ENCODE measurements at regions not wholly inside any gene's neighbourhood (a gene's known extent, or its start where the extent isn't known, plus 50 kb on each side); places are given as distances from the start of the nearest gene placed in this dataset.

DNA sequence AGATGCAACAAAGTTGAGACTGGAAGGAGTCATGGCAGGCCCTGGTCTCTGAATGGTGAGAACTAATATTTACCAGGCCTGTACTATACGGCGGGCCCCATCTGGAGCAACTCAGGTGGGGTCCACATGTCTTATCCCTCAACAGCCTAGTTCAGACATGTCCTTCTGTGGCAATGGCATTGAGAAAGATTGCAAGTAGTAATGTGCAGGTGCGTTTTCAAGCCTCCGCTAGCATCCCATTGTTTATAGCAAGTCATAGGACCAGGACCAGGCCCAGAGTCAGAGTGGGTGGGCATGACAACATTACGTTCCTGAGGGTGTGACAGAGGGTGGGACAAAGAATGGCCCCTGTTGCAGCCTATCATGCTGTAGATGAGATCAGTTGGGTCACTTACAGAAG lies 541.1 kb downstream of the EFNB2 start:
- Mint-ChIP-seq H3K9me3 (ENCODE audit: low read depth) (peaks cover 4% of the 10 kb centered on the region), H3K27ac (ENCODE audit: unreplicated experiment) (no peak overlapping the region), H3K27me3 (ENCODE audit: low read depth) (no peaks in the 10 kb centered on the region), H3K4me1 (ENCODE audit: low read depth) (peaks cover 23% of the 10 kb centered on the region), H3K4me3 (ENCODE audit: unreplicated experiment) (no peak overlapping the region), H3K36me3 (ENCODE audit: low read depth) (no peaks in the 10 kb centered on the region)
- TF ChIP-seq, protein P1, sequence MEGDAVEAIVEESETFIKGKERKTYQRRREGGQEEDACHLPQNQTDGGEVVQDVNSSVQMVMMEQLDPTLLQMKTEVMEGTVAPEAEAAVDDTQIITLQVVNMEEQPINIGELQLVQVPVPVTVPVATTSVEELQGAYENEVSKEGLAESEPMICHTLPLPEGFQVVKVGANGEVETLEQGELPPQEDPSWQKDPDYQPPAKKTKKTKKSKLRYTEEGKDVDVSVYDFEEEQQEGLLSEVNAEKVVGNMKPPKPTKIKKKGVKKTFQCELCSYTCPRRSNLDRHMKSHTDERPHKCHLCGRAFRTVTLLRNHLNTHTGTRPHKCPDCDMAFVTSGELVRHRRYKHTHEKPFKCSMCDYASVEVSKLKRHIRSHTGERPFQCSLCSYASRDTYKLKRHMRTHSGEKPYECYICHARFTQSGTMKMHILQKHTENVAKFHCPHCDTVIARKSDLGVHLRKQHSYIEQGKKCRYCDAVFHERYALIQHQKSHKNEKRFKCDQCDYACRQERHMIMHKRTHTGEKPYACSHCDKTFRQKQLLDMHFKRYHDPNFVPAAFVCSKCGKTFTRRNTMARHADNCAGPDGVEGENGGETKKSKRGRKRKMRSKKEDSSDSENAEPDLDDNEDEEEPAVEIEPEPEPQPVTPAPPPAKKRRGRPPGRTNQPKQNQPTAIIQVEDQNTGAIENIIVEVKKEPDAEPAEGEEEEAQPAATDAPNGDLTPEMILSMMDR (IDR thresholded peaks at IDR 0.05), result no peak
- no peak for DNase-seq (ENCODE audit: low spot score)

DNA sequence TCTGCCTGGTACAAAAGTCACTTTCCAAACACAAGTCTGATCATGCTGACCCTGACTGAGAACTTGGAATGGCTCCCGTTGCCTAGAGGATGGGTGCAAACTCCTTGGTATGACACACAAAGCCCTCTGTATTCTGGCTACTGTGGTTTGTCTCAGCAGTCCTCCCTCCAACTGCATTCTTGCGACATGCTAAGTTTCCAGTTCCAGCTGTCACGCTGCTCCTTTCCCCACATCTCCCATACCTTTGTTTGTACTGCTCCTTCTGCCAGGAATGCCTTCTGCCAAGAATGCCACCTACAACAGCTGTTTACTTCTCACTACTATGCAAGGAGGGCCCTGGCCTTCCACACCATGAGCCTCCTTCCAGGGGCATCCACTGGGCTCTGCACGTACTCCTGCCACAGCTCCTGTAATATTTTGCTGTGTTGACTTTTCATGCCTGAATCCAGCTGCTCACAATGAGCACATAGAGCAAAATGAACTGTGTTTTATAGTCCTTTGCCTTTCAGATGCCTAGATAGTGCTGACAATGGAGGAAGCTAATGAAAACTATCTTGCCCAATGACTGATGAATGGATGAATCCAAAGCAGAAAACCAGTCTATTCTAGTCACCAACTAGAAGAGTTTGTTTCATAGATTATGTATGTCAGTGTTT lies 543.7 kb downstream of the EFNB2 start:
- DNase-seq (ENCODE audit: low spot score), result no peak
- peaks cover 4% of the 10 kb centered on the region for H3K9me3 Mint-ChIP-seq (ENCODE audit: low read depth)
- H3K4me3 Mint-ChIP-seq (ENCODE audit: unreplicated experiment), result no peak overlapping the region
- no peaks in the 10 kb centered on the region for H3K27me3 Mint-ChIP-seq (ENCODE audit: low read depth)
- H3K27ac Mint-ChIP-seq (ENCODE audit: unreplicated experiment), result peak overlapping the region; percentile 69
- TF ChIP-seq, protein P1 (IDR thresholded peaks at IDR 0.05), result no peak
- H3K36me3 Mint-ChIP-seq (ENCODE audit: low read depth), result no peaks in the 10 kb centered on the region
- peaks cover 20% of the 10 kb centered on the region for H3K4me1 Mint-ChIP-seq (ENCODE audit: low read depth)

DNA sequence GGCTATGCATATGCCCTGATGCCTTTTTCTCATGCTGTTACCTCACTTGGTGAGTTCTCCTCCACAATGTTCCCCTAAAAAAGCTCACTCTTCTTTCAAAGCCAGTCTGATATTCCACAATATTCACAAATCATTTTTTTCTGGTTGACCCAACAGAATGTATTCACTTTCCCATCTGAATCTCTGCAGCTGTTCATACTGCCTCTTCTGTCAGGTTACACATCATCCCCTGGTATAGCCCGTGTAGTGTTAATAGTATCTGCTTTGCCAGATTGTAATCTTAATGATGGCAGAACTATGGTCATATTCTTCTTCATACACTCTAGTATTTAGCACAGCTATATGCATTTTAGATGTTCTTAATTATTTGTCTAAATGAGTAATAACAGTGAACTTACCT lies 544.3 kb downstream of the EFNB2 start:
- DNase-seq (ENCODE audit: low spot score), result no peak
- Mint-ChIP-seq H3K4me3 (ENCODE audit: unreplicated experiment) (no peak overlapping the region), H3K36me3 (ENCODE audit: low read depth) (no peaks in the 10 kb centered on the region), H3K27me3 (ENCODE audit: low read depth) (no peaks in the 10 kb centered on the region), H3K4me1 (ENCODE audit: low read depth) (peaks cover 20% of the 10 kb centered on the region), H3K9me3 (ENCODE audit: low read depth) (peaks cover 4% of the 10 kb centered on the region), H3K27ac (ENCODE audit: unreplicated experiment) (no peak overlapping the region)
- TF ChIP-seq, protein P1 (IDR thresholded peaks at IDR 0.05), result no peak

DNA sequence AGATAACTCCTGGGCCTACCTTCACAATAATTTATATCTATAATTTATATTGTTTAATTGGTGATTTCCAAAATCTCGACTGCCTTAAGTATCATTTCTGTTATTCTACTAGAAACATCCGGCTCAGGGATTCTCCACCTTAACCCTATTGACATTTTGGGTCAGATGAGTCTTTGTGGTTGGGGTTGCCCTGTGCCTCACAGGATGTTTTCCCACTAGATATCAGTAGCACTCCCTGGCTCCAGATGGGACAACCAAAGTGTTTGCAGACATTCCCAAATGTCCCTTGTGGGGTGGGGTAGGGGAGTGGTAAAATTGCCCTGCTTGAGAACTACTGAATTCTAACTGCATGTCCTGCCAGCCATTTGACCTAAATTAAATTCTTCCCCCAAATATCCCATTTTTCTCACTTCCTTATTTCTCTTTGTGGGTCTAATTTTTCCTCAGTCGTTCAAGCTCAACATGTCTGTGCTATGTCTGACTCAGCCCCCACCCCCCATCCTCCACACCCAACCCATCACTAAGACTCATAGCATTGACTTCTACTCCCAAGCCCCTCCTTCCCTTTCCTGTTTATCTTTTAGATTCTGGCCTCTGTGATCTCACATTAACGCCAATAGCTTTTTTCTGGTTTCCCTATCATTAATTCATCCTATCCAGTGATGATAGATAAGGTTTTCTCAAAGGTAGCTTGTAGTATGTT lies 545.1 kb downstream of the EFNB2 start:
- TF ChIP-seq, protein P1 (IDR thresholded peaks at IDR 0.05), result no peak
- peaks cover 4% of the 10 kb centered on the region for H3K9me3 Mint-ChIP-seq (ENCODE audit: low read depth)
- H3K36me3 Mint-ChIP-seq (ENCODE audit: low read depth), result no peaks in the 10 kb centered on the region
- no peak overlapping the region for H3K27ac Mint-ChIP-seq (ENCODE audit: unreplicated experiment)
- H3K4me3 Mint-ChIP-seq (ENCODE audit: unreplicated experiment), result no peak overlapping the region
- H3K27me3 Mint-ChIP-seq (ENCODE audit: low read depth), result no peaks in the 10 kb centered on the region
- H3K4me1 Mint-ChIP-seq (ENCODE audit: low read depth), result peaks cover 20% of the 10 kb centered on the region
- no peak for DNase-seq (ENCODE audit: low spot score)

DNA sequence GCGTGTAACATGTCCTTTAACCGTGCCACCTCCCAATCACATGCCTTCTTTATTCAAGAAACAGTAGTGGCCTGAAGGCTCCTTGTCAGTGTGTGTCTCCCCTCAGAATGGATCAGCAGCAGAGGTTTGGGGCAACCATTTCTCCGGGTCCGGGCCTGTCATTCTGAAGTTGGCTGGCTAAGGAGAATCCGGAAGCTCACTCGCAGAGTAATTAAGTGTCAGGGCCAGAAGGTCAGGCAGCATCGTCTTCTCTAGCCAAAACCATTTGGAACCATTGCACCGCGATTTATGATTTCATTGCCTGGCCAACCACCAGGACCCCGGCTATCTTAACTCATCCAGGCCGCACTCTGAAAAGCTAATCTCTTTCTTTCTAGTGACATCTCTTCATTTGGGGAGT lies 550.8 kb downstream of the EFNB2 start:
- H3K4me1 Mint-ChIP-seq (ENCODE audit: low read depth), result peaks cover 6% of the 10 kb centered on the region
- TF ChIP-seq, protein P1 (IDR thresholded peaks at IDR 0.05), result no peak
- DNase-seq (ENCODE audit: low spot score), result no peak
- no peak overlapping the region for H3K4me3 Mint-ChIP-seq (ENCODE audit: unreplicated experiment)
- H3K27me3 Mint-ChIP-seq (ENCODE audit: low read depth), result no peaks in the 10 kb centered on the region
- H3K27ac Mint-ChIP-seq (ENCODE audit: unreplicated experiment), result no peak overlapping the region
- no peaks in the 10 kb centered on the region for H3K36me3 Mint-ChIP-seq (ENCODE audit: low read depth)
- H3K9me3 Mint-ChIP-seq (ENCODE audit: low read depth), result no peaks in the 10 kb centered on the region

Measured in chondrocyte (in vitro differentiated cells).